ENCODE measurements at regions not wholly inside any gene's neighbourhood (a gene's known extent, or its start where the extent isn't known, plus 50 kb on each side); places are given as distances from the start of the nearest gene placed in this dataset.
A peak's percentile ranks its signal among the peaks of the same experiment; 100 is the strongest.
"Not testable (repeated sequence)": the region's sequence is repeated elsewhere in the genome, so short reads cannot be mapped to it uniquely, and the experiment has no call there.

DNA sequence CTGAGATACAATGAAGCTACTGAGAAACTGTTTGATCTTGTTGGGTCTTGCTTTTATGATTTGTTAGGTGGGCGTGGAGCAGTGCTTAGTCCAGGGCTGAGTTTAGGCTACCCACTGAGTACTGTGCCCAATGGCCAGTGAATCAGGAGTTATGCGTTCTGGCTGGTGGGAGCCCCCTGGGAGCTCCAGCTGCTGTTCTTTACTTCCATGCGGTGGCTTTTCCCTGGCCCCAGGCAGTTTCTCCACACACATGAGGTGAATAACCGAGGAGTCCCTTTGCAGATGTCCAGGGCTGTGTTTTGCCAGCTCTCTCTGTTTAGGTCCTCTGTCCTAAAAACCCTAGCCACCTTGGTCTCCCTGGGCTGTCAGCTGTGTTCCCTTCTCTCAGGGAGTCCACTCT lies 106.5 kb downstream of the KLF13 start:
- no peak for DNase-seq (ENCODE audit: low spot score)

DNA sequence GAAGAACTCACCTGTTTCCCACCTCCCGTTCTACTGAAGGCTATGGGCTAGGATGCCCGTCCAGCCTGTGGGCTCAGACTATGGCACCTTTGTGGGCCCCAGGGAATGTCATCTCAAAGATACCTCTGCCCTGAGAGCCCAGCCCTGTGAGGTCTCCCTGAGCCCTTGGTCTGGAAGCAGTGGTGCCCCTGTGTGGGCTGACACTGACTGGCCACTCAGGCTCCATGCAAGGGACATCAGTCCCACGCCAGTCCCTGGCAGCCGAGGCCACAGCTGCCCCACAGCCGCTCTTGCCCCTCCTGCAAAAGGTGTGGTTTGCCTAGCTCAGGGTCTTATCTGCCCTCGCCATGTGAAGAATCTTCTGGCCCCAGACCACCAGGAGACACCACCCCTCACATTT lies 106.9 kb downstream of the KLF13 start:
- no peak for DNase-seq (ENCODE audit: low spot score)

DNA sequence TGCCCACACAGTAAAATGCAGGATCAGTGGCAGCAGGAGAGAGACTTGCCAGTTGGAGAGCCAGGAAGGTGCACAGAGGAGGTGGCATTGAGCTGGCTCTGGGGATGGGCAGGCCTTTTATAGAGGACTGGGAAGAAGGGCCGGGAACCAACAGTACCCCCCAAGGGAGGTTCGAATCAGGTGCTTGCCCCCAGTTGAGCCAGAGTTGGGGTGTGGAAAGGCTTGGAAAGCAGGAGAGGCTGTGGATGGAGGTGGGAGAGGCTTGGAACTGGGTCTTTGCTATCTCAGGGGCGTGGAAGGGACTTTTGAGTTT lies 107.6 kb downstream of the KLF13 start:
- no peak for DNase-seq (ENCODE audit: low spot score)

DNA sequence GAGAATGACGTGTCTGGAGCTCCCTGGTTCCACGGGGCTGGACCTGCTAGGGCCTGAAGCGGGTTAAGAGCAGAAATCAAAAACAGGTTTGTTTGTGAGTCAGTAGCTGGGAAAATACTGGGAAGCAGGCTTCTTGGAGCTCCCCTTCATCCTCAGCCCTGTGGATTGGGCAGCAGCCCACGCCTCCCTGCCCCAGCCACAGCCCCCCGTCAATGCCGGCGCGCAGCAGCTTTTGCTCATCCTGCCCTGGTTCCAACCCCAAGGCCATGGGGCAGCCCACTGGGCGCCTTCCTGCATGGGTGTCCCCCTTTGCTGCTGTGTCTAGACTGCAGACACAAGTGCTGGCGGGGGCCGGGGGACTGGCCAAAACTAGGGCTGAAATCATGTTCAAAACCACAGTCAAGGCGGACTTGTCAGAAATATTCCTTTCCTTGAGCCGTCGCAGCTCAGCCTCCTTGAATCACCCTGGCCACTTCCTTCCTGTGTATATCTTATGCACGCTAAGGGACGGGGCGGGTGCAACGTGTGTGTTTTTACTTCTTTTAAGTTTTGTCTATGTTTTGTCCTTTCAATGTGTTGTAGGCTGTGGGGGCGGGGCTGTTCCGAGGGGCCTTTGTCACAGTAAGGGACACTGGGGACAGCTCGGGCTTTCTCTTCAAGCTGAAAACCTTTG lies 108.1 kb downstream of the KLF13 start:
- DNase-seq (ENCODE audit: low spot score) = peak; percentile 41

DNA sequence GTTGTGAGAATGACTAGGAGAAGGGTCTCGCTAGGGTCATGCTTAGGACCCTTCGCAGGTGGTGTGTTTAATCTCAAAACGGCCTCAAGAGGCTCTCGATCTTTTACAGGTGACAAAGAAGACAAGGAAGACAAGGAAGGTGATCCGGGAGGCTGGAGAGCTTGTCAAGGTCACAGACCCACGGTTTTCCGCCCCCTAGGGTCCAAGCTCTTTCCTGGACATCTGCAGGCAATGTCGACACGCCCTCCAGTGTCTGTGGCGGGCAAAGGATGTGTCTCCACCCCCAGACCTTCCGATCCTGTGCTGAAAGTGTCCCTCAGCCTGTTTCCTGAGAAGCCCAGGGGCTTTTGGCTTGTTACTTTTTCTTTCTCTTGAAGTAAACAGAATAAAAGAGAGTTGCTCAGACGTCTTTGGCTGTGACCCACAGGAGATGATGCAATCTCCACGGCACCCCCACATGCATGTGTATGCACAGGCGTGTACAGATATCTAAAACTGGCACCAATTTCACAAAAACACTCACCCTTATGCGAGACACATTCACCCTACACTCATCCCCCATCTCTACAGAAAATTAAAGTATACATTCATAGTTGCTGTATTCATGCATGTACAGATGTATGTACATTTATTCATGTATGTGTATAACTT lies 108.8 kb downstream of the KLF13 start:
- DNase-seq (ENCODE audit: low spot score) = peak; percentile 51

DNA sequence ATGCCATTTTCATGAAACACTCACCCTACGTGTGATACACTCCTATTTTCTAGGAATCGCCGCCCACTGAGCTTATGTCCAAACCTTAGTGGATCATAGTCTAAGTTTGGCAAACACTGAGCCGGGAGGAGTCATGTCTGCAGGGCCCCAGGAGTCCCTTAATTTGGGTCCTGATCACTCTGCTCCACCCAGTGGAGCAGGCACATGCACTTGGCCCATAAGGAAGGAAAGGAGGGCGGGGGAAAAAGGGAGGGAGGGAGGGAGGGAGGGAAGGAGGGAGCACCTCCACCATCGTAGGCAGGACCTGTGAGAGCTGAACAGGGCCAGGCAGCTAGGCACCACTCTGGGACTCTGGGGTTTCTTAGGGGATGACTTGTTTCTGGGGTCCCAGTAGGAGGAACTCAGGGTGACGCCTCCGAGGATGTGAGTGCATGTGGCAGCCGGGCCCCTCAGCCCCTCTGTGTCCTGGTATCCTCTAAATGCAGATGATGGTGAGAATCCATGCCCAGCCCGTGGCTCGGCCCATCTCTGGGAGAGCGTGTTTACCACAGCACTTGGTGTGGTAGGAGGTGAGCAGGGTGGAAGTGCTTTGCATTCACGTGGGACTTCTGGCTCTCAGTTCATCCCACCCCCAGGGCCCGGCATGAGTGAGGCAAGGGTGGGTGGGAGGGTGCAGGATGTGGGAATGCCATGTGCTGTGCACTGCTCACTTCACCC lies 109.4 kb downstream of the KLF13 start:
- DNase-seq (ENCODE audit: low spot score) = no peak

DNA sequence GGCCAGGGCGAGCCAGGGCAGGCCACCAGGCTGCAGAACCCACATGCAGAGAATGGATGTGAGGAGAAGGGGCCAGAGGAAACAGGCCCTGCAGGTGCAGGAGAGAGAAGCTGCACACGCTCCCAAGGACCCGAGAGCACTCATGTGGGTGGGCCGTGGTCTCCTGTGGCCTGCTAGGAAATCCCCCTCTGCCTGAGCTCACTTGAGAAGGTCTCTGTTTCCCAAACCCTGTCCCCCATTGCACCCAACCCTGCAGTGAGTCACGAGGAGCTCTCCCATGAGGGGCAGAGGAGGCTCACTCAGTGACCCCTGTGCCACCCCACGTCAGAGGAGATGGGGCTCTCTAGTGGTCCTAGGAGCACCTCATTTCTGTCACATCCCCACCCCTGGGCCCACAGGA lies 111.1 kb downstream of the KLF13 start:
- no peak for DNase-seq (ENCODE audit: low spot score)

DNA sequence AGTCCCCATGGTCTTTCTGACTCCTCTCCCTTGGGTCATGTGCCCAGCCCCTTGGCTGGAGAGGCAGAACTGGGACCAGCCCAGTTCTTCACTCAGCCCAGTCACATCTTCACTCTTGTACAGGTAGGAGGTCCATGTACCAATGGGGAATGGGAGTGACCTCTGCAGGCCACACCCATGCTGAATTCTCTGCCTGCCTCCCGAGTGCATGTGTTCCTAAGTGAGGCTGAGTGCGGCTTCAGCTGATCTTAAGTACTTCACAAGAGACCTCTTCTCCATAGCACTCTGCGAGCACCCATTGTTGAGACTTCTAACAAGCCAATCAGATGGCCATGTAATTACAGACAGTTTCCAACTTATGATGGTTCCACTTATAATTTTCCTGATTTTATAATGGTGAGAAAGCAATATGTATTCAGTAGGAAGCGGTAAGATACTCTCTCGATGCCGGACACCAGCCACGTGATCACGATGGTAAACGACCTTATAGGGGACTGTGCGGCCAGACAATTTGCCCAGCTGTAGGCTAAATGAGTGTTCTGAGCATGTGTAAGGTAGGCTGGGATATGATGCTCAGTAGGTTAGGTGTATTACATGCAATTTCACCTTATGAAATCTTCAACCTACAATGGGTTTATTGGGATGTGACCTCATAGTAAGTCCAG lies 112.1 kb downstream of the KLF13 start:
- no peak for DNase-seq (ENCODE audit: low spot score)

DNA sequence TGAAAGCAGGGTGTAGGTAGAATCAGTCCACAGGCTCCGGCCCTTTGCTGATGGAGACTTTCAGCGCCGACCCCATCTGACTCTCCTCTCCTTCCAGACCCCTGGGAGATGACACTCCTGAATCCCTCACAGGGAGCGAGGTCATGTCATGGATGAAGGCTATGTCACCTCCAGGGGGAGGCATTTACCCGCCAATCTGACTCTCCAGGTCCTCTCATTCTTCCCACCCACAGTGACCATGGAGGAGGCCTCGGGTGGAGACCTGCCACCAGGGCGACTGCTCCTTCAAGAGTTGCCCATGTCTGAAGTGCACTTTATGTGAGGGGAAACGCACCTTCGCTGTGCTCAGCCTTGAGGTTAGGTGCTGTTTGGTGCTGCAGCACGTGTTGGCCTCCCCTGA lies 112.7 kb downstream of the KLF13 start:
- peak; percentile 16 for DNase-seq (ENCODE audit: low spot score)

DNA sequence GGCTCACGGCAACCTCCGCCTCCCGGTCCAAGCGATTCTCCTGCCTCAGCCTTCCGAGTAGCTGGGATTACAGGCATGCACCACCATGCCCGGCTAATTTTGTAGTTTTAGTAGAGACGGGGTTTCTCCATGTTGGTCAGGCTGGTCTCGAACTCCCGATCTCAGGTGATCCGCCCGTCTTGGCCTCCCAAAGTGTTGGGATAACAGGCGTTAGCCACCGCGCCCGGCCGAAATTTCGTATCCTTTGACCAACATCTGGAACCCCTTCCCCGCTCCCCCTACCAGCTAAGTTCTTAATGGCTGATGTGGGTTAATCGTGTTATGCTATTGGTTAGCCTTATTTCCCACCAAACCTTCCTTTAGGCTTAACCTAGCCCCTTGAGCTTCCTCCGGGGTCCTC lies 113.6 kb downstream of the KLF13 start:
- DNase-seq (ENCODE audit: low spot score) = not testable (repeated sequence)

DNA sequence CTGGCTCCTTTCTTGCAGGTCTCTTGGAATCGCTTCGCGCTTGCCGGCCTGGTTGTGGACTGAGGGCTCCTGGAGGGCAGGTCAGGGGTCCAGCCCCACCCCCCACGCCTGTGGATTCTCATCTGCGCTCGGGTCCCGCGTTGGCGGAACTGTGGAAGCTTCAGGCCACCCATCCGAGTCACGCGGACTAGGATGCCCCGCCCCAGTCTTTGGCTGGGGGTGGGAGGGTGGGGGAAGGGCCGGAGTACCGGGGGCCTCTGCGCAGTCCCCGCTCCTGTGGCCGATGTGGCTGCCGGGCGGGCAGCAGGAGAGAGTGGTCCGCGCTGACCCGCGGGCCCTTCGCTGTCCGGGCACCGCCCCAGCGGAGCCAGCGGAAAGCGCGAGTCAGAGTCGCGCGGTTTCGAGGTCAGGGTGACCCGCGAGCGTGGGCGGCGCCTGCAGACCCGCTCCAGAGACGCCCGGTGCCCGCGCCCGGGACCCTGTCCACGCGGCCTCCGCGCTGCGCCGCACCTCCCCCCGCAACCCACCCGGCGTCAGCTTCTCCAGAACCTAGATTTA lies 114.2 kb downstream of the KLF13 start:
- no peak for DNase-seq (ENCODE audit: low spot score)

DNA sequence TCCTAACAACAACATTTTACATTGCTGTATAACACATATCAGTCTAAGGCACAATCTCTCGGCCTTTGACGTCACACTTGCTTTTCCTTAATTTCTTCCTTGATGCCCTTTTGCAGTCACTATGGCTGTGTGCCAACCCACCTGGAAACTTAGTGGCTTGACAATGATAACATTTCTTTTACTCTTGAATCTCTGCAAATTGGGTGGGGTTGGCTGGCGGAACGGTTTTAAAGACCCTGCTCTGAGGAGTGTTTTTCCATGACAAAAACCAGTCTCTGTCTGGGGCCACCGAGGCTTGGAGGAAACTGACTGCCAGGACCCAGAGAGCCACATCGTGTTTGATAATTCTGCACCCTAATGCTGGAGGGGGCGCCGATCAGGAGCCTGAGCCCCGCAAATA lies 115.6 kb downstream of the KLF13 start:
- no peak for DNase-seq (ENCODE audit: low spot score)

DNA sequence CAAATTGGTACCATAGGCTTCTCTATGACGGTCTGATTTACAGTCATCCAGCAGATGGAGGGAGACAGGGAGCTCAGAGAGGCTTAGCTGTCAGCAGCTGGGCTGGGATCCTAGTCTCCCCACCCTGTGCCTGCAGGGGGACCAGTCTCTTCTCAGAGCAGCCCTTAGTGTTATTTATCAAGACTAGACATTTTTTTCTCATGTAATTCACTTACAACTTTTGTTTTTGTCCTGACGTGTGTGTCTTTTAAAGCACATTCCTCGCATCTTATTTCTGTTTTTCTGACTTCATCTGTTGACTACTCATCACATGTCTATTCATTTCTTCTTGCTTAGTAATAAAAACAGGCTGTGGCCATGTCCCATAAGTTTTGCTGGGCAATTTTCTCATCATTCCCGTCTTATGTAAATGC lies 116.1 kb downstream of the KLF13 start:
- peak; percentile 59 for DNase-seq (ENCODE audit: low spot score)

DNA sequence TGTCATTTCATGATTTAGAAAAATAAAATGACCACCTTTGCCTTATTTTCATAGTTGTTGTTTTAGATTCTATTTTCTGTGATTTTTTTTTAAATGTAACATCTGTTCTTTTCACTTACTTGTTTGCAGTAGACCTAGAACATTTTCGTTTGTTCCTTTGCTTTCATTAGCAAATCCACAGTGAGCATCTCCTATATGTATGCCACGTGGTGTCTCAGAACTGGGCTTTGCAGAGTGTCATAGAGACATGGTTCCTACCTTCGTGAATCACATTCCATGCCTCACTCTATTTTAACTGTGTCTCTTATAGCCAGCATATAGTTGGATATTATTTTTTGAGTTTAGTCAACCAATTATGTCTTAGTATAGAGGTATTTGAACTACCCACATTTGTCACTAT lies 118.2 kb downstream of the KLF13 start:
- no peak for DNase-seq (ENCODE audit: low spot score)

DNA sequence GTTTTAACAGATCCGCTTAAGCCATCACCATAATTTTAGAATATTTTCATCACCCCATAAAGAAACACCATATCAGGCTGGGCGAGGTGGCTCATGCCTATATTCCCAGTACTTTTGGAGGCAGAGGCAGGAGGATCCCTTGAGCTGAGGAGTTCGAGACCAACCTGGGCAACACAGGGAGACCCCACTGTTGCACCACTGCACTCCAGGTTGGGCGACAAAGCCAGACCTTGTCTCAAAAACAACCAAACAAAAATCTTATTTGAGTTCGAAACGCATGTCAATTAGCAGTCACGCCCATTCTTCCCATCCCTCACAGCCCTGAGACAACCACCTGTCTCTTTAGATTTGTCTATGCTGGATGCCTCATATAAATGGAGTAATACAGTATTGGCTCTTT lies 119.9 kb downstream of the KLF13 start:
- DNase-seq (ENCODE audit: low spot score) = no peak

DNA sequence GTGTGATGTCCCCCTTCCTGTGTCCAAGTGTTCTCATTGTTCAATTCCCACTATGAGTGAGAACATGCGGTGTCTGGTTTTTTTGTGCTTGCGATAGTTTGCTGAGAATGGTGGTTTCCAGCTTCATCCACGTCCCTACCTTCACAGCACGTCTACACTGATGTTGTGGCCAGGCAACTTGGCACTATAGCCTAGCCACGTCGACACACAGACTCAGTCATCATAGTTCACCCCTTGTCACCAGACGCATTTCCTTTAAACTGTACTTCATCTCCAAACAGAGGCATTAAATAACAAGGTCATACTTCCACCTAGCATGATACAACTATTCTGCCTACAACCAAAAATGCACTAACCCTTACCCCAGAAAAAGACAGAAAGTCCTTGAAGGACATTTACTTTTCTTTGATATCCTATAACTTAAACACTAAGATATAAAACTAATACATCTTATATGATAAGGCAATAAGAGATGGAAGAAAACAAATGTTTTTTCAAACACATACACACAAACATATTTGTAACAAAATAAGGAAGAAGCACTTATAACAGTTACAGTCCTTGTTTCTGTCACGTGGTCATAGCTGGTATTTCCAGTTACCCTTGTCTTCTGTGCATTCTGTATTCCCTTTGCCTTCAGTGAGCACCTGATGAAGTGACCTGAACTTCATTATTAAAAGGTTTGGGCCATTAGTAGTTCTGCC lies 121.4 kb downstream of the KLF13 start:
- DNase-seq (ENCODE audit: low spot score) = no peak

DNA sequence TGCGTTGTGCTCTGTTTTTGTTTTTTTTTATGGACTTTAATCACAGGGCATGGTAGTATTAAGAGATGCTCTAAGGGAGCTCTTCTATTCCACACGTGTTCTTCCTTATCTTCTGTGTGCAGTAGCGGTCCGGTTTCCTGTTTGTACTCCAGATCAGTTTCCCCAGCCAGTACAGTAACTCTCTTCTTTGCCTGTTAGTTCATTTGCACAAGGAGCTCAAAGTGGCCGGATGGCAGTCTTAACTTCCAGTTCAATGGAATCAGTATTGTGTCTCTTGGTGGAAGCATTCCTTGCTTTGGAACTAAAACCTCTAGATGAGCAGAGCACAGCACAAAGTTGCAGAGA lies 122.0 kb downstream of the KLF13 start:
- DNase-seq (ENCODE audit: low spot score) = no peak

DNA sequence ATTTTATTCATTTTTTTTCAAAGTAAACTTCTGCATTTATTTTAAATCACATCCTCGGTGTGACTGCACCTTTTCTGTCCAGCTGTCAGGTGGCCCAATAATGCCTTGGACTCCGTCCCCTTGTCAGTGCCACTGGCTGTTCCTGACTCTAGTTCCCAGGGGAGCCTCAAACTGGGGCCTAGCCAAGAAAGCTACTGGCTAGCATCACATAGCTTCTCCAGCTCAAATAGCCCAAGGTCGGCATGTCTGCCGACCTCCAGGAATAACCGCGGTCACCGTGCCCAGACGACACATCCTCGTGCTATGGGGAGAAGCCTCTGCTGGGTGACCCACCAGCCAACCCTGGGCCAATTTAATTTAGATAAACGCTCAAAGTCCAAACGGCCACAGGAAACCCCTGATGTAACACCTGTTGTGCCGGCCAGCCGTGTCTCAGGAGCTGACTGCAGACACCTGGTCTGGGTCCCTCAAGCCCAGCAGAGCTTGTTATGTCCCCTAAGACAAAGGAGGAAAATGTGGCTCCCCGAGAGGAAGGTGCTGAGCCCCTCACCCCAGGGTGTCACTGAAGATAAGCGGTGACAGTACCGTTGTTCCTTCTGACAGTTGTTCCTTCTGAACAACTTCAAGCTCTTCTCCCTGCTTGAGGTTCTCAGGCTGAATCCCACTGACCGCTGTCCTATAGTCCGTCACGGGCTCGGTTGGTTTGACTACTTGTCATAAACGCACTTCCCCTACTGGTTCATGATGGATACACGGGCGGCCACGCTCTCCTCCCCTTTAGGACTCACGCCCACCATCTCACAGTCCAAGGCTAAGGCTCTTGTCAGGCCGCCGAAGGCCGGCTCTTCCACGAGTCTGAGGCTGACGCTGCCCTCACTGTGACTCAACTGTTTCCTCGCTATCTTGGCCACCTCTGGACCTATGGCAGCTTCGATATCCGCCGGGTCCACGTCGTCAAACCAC lies 126.2 kb downstream of the KLF13 start:
- DNase-seq (ENCODE audit: low spot score) = no peak

DNA sequence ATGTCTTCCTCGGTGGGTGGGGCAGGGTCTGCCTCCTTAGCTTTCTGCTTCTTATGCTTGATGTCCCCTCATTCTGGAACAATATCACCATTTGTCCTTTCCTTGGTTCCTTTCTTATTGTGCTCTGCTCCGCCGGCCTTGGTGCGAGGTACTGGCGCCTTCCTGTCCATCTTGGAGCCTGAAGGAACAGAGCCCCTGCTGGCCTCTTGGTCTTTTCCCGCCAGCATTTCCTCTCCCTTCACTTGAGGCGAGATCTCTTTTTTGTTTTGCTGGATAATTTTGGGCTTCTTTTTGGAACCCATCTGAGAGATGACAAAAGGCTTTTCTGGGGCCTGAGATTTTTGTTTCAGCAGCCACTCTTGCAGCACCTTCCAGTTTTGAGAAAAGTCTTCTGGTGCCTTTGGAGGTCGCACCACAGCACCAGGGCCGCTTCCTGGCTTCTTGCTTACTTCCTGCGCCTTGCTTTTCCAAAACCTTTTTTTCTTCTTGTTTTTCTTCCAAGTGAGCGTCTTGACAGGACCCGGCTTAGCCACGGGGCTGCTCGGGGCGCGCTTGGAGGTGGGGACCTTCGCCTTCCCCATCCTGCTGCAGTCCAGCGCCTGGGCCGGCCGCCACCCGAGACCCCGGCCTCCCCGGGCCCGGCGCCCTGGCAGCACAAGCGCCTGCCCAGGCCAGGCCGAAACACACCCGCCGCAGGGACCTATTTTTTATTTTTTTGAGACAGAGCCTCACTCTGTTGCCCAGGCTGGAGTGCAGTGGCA lies 127.1 kb downstream of the KLF13 start:
- no peak for DNase-seq (ENCODE audit: low spot score)

DNA sequence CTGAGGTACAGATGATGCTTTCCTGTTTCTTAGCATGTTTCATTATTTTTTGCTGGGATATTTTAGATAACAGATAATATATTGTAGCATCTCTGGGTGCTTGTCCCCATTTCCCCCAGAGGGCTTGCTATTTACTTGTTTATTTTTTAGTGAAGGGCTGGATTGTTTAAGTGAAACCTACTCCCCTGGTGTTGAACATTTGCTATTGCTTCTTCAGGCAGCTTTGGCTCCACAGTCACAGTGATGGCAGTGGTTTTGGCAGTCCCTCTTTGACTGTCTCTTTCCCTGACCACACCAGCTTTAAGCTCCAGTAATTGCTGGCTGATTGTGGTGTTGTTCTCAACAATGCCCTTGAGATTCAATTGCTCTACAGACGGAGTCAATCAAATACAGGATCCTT lies 128.9 kb downstream of the KLF13 start:
- DNase-seq (ENCODE audit: low spot score) = no peak

All from A172 (cell line).